Sigmoid colon (tissue), 4 donors: ENCODE measurements at regions not wholly inside any gene's neighbourhood (a gene's known extent, or its start where the extent isn't known, plus 50 kb on each side); places are given as distances from the start of the nearest gene placed in this dataset.
"Not testable (repeated sequence)": the region's sequence is repeated elsewhere in the genome, so short reads cannot be mapped to it uniquely, and the experiment has no call there.

ENCODE experiments used
- CTCF ChIP-seq, 4 experiments: fragments of 450-650 bp in 3 of 4; fragments of 200-600 bp in 1 of 4; IDR thresholded peaks; one replicate each; pipeline ENCODE4 v1.5.1; 2016 to 2019; ENCODE audit warnings: antibody characterized with exemption in 4 of 4, mild to moderate bottlenecking in 3 of 4, moderate library complexity in 2 of 4
- EP300 ChIP-seq, 4 donors: sonication (generic); formaldehyde crosslinking; IDR thresholded peaks; one replicate each; pipeline ENCODE4 v1.6.1; 2017; ENCODE audit warnings: antibody characterized with exemption in 4 of 4
- POLR2A ChIP-seq, 2 donors: fragments of 450-650 bp; IDR thresholded peaks; one replicate each; pipeline ENCODE4 v1.6.1; 2016; ENCODE audit warnings: antibody characterized with exemption in 2 of 2, mild to moderate bottlenecking in 2 of 2, moderate library complexity in 2 of 2

GRCh38 chr21:31814356-31814755, 58.5 kb upstream of the HUNK start:
- TF ChIP-seq CTCF, EP300, POLR2A (IDR thresholded peaks at IDR 0.05): not testable (repeated sequence)
